Limb (tissue), 2 donors: ENCODE measurements at regions not wholly inside any gene's neighbourhood (a gene's known extent, or its start where the extent isn't known, plus 50 kb on each side); places are given as distances from the start of the nearest gene placed in this dataset.
"Not testable (repeated sequence)": the region's sequence is repeated elsewhere in the genome, so short reads cannot be mapped to it uniquely, and the experiment has no call there.

Experiments used
- DNase-seq, 2 donors: peaks; one replicate each; pipeline ENCODE4 v3.0.0-alpha.2; 2016; ENCODE audit errors: extremely low spot score in 2 of 2

- DNase-seq: no peak
These were observed 58.9 kb downstream of the OR5AK2 start for GRCh38 chr11:57047610-57048009.

- no peak for DNase-seq
These were observed 61.0 kb downstream of the OR5AK2 start for GRCh38 chr11:57049749-57050148.

GRCh38 chr11:57054817-57055216, 66.1 kb downstream of the OR5AK2 start:
- no peak for DNase-seq

- no peak for DNase-seq
These were observed 67.0 kb downstream of the OR5AK2 start for GRCh38 chr11:57055744-57056143.

- DNase-seq: no peak
These were observed 68.0 kb downstream of the OR5AK2 start for GRCh38 chr11:57056735-57057134.

- DNase-seq: no peak
These were observed 68.8 kb downstream of the OR5AK2 start for GRCh38 chr11:57057561-57057960.

- not testable (repeated sequence) for DNase-seq
These were observed 74.2 kb downstream of the OR5AK2 start for GRCh38 chr11:57062957-57063356.

GRCh38 chr11:57069942-57070341, 81.2 kb downstream of the OR5AK2 start:
- no peak for DNase-seq

GRCh38 chr11:57071829-57072228, 83.1 kb downstream of the OR5AK2 start:
- no peak for DNase-seq

GRCh38 chr11:57072640-57073039, 83.9 kb downstream of the OR5AK2 start:
- no peak for DNase-seq

GRCh38 chr11:57073128-57073527, 84.4 kb downstream of the OR5AK2 start:
- DNase-seq: no peak

GRCh38 chr11:57081356-57081755, 92.6 kb downstream of the OR5AK2 start:
- DNase-seq: no peak

GRCh38 chr11:57082125-57082524, 93.4 kb downstream of the OR5AK2 start:
- no peak for DNase-seq

GRCh38 chr11:57083641-57084385, 95.1 kb downstream of the OR5AK2 start:
- no peak for DNase-seq

GRCh38 chr11:57085611-57086010, 96.1 kb upstream of the LRRC55 start:
- DNase-seq: no peak

GRCh38 chr11:57087991-57088390, 93.8 kb upstream of the LRRC55 start:
- no peak for DNase-seq

- DNase-seq: no peak
These were observed 89.6 kb upstream of the LRRC55 start for GRCh38 chr11:57092028-57092698.

- DNase-seq: no peak
These were observed 87.4 kb upstream of the LRRC55 start for GRCh38 chr11:57094181-57094935.

GRCh38 chr11:57095417-57095816, 86.3 kb upstream of the LRRC55 start:
- DNase-seq: no peak

GRCh38 chr11:57095896-57096295, 85.9 kb upstream of the LRRC55 start:
- DNase-seq: no peak

GRCh38 chr11:57097149-57097548, 84.6 kb upstream of the LRRC55 start:
- DNase-seq: no peak

- no peak for DNase-seq
These were observed 83.6 kb upstream of the LRRC55 start for GRCh38 chr11:57098191-57098590.
